ENCODE measurements at regions not wholly inside any gene's neighbourhood (a gene's known extent, or its start where the extent isn't known, plus 50 kb on each side); places are given as distances from the start of the nearest gene placed in this dataset.

GRCh38 chr2:180664507-180664906 is 315.9 kb upstream of the UBE2E3 start:
- TF ChIP-seq, protein P1, sequence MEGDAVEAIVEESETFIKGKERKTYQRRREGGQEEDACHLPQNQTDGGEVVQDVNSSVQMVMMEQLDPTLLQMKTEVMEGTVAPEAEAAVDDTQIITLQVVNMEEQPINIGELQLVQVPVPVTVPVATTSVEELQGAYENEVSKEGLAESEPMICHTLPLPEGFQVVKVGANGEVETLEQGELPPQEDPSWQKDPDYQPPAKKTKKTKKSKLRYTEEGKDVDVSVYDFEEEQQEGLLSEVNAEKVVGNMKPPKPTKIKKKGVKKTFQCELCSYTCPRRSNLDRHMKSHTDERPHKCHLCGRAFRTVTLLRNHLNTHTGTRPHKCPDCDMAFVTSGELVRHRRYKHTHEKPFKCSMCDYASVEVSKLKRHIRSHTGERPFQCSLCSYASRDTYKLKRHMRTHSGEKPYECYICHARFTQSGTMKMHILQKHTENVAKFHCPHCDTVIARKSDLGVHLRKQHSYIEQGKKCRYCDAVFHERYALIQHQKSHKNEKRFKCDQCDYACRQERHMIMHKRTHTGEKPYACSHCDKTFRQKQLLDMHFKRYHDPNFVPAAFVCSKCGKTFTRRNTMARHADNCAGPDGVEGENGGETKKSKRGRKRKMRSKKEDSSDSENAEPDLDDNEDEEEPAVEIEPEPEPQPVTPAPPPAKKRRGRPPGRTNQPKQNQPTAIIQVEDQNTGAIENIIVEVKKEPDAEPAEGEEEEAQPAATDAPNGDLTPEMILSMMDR (IDR thresholded peaks at IDR 0.05): no peak
- TF ChIP-seq POLR2A (IDR thresholded peaks at IDR 0.05): no peak
